G401 (cell line): ENCODE measurements at regions not wholly inside any gene's neighbourhood (a gene's known extent, or its start where the extent isn't known, plus 50 kb on each side); places are given as distances from the start of the nearest gene placed in this dataset.
A peak's percentile ranks its signal among the peaks of the same experiment; 100 is the strongest.

Experiments used
- DNase-seq: peaks from one replicate; pipeline ENCODE4 v3.0.0-alpha.2; 2015; ENCODE audit warnings: low spot score
- in situ Hi-C: cut with HindIII; loops from 2 replicates; pipeline ENCODE4 v1.10.0; 2016; ENCODE audit warnings: low sequenced_read_pairs, mixed read lengths

GRCh38 chr5:167894631-167895472 lies 396.6 kb upstream of the WWC1 start:
- in situ Hi-C loops, result no loop called here
- no peak for DNase-seq

GRCh38 chr5:167895899-167896659 lies 395.4 kb upstream of the WWC1 start:
- in situ Hi-C loops, result no loop called here
- peak; percentile 8 for DNase-seq

- DNase-seq, result no peak
- in situ Hi-C loops, result no loop called here
Observed at GRCh38 chr5:167896814-167897213, 394.6 kb upstream of the WWC1 start.

DNA sequence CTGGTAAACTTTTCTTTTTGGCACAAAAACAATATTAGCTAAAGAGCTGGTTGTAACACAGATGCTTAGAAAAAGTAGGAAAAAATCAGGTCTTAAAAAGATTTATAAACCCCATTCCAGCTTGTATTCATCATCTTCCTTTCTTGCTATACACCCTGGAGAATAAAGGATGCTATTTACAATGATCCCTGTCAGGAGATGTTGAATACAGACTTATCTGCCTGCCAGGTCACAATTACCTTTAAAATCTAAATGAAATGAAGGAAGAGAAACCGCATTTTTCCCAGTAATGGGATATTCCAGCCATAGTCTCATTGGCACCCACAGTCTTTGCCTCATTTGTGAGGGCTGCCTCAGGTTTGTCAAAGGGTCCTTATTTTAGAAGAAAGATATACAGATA lies 394.1 kb upstream of the WWC1 start:
- DNase-seq, result no peak
- in situ Hi-C loops, result no loop called here

GRCh38 chr5:167898361-167899042 lies 392.9 kb upstream of the WWC1 start:
- no peak for DNase-seq
- in situ Hi-C loops, result no loop called here

GRCh38 chr5:167899490-167900070 lies 391.9 kb upstream of the WWC1 start:
- in situ Hi-C loops, result no loop called here
- DNase-seq, result no peak

DNA sequence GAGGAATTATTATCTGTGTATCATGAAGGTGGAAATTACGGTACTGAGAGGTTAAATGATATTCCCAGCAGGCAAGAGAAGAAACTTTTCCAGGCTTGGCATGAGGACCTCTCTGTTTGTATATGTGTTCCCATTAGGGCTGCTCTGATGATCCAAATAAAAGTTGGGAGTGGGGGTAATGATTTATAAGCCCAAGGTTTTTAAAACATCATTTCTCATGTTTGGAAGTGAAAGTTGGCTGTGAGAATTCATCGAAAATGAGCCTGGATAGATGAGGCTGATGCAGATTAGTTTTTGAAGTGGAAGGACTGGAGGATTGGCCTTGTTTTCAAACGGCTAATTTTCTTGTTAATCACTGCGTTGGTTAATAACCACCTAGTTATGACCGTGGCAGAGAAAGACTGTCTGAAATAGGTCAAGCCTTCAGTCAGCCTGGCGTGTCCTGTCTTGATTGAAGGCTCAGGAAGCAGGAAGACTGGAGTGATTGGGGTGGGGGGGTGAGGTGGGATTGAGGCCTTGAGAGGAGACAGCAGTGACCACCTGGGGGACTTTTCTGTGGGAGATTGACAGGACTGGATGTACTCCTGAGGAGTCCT lies 391.0 kb upstream of the WWC1 start:
- DNase-seq, result no peak
- in situ Hi-C loops, result no loop called here

DNA sequence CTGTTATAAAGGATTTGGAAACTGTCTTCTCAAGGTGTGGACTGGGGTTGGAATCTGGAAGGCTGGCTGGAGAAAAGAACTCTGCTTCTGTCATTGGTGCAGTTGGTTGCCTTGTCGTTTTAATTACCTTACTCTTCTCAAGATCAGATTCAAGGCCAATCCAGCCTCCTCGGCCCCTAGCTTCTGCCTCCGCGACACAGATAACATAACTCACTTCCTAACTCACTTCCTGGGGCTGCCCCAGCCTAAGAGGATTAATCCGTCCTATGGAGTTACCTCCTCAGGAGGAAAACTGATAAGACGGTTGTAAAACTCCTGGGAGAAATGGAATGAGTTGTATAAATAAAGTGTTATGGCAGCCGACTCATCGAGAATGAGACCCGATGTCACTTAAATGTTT lies 389.1 kb upstream of the WWC1 start:
- in situ Hi-C loops, result no loop called here
- DNase-seq, result no peak

DNA sequence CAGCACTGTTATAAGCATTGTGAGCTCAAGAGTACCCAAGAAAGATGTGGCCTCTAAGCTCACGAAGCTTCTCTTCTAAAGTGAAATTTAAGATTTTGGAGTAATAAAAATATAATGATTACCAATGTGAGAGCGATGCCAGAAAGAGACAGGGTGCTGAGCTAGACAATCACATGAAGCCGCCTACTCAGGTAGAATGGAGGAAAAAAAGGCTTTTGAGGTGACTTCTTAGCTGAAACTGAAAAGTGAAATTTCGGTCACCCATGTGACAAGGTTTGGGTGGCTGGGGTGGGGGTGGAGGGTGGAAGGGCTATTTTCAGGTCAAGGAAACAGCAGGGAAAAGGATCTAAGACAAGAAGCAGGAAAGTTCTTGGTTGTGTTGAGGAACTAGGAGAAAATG lies 388.2 kb upstream of the WWC1 start:
- no peak for DNase-seq
- in situ Hi-C loops, result no loop called here

DNA sequence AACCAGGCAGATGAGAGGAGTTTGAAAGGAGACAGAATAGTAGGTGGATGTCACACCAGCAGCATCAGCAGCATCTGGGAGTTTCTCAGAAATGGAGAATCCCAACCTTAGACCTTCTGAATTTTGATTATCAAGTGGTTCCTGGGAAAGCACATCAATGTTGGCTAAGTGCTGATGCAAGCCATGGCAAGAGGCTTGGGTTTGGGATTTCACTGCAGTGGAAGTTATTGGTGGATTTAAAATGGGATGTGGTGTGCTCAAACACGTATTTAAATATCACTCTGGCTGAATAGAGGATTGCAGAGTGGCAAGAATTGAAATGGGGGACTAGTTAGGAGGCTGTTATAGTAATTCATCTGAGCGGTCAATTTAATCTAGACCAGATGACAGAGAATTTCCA lies 387.8 kb upstream of the WWC1 start:
- in situ Hi-C loops, result no loop called here
- DNase-seq, result no peak

- DNase-seq, result peak; percentile 27
Observed at GRCh38 chr5:167905919-167906853, 385.3 kb upstream of the WWC1 start.

GRCh38 chr5:167908606-167909005 lies 382.8 kb upstream of the WWC1 start:
- no peak for DNase-seq
- in situ Hi-C loops, result no loop called here

More at GRCh38 chr5:167905919-167906853, 385.3 kb upstream of the WWC1 start:
- in situ Hi-C loops, result no loop called here

DNA sequence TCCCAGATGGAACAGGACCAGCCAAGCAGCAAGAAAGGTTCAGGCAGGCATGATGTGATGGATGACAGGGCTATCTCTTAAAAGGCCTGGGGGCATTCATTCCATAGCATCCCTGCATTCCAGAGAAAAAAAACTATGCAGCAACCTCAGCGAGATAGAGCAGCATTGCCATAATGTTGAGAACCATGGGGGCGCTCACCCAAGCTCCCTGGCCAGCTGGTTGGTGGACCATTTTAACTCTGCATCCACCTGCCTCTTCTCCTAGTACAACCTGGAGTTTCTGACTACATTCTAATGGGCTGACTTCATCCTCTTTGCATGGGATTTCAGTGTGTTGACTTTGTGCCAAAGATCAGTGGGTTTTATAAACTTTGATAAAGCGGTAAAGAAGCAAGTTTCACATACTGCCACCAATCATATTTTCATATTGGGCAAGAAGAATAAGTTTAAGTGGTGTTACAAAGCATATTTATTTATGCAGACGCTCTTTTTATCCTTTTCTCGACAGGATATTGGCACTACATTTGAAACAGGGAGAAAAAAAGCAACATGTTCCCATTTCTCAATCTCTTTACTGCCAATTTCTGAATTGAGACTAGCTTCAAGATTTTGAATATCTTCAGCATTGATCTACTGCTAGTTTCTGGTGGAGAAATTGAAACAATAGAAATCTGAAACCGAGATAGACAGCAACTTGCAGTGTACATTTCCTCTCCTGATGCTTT lies 378.3 kb upstream of the WWC1 start:
- DNase-seq, result no peak
- in situ Hi-C loops, result no loop called here

- in situ Hi-C loops, result no loop called here
- DNase-seq, result no peak
Observed at GRCh38 chr5:167915237-167915636, 376.2 kb upstream of the WWC1 start.

DNA sequence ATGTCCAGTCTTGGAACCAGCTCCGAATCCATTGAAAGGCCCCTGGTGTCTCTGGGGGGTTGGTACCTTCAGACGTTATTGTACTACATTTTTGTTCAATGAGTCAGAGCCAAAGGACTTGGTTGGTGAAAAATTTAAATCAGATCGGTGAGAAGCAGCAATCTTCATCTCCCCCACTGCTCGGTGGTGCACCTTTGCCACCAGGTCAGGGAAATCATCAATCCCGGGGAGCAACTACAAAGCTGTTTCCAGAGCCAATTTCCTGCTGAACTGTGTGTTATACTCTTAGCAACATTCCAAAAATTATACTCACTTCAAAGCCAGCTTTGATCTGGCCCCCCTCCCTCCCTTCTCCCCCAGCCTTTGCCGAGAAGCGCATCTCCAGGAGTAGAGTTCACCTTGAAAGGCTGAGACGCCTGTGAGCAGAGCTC lies 375.2 kb upstream of the WWC1 start:
- no peak for DNase-seq
- in situ Hi-C loops, result no loop called here

DNA sequence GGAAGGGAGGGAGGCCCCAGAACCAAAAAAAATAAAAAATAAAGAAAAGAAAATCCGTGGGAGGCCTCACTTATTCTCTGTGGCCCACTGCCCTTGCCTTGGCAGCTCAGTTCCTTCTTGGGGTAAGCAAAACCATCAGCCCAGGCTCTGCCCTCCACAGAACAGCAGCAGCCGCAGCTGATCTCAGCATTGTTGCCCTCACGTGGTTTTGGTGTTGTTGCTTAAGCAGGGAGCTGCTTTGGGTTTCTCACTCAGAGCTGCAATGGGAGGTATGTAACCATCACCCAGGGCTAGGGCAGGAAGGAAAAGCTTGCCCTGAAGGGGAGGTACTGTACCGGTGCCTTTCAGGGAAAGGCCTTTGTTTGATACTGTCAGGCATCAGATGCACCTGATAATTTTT lies 374.7 kb upstream of the WWC1 start:
- no peak for DNase-seq
- in situ Hi-C loops, result no loop called here

DNA sequence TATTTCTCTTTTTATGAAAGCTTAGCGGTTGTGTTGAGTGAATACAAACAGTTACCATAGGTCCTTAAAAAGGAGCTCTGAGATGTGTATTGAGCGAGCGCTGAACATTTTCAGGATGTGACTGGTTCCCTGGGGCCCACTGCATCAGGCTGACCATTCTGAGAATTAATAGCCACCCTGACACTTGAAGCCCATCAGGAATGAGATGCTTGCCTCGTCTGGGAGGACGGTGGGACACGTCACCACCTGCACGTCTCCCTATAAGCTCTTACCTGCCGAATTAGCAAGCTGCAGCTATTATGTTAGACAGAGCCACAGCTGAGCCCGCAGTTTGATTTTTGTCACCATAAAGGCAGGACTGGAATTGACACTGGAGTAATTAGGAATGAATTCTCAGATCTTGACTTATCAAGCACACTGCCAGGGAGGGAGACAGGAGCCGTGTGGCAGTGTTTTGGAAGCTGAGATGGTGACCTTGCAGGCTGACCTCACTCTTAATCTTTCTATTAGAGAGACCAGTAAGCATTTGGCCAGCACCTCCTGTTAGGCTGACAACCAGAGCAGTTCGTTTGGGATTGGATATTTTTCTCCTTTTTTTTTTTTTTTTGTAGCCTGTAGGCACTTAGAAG lies 373.1 kb upstream of the WWC1 start:
- DNase-seq, result peak; percentile 17

More for the DNA sequence above, 373.1 kb upstream of the WWC1 start:
- in situ Hi-C loops, result no loop called here
